ENCODE measurements at regions not wholly inside any gene's neighbourhood (a gene's known extent, or its start where the extent isn't known, plus 50 kb on each side); places are given as distances from the start of the nearest gene placed in this dataset.
A peak's percentile ranks its signal among the peaks of the same experiment; 100 is the strongest.
"Not testable (repeated sequence)": the region's sequence is repeated elsewhere in the genome, so short reads cannot be mapped to it uniquely, and the experiment has no call there.

DNA sequence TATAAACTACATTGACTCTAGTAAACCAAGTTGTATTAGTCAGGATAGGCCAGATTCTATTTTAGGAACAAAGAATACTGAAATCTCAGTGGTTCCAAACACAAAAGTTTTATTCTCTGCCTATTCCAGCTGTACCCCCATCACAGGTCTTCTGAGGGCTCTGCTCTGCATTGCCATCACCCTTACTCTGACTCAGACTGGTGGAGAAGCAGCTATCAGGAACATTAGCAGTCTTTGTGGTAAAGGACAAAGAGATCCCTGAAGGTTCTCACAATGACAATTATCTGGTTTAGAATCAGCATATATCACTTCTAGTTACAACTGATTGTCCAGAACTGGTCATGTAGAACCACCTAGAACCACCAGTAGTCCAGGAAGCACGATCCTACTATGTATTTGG, 251.1 kb downstream of the GLUD2 start:
- no peak for DNase-seq (ENCODE audit: low read depth)

GRCh38 chrX:121301356-121301755, 253.9 kb downstream of the GLUD2 start:
- DNase-seq (ENCODE audit: low read depth): no peak

GRCh38 chrX:121301822-121302221, 254.4 kb downstream of the GLUD2 start:
- no peak for DNase-seq (ENCODE audit: low read depth)

DNA sequence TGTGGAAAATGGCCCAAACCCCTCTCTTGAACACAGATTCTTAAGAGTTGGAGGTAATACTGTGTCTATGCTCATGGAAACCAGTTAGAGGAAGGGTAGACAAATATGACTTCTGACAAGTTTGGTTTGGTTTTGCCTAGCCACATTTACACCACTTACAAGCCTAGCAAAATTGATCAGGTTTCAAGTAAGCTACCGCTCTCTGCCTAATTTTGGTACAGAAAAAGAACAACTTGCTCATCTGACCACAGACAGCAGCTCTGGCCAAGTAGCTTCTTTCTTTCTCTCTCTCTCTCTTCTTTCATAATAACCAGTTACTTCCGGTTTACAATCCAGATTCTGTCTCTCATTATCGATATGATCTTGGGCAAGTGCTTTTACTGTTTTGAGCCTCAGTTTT, 260.0 kb downstream of the GLUD2 start:
- DNase-seq (ENCODE audit: low read depth): no peak

DNA sequence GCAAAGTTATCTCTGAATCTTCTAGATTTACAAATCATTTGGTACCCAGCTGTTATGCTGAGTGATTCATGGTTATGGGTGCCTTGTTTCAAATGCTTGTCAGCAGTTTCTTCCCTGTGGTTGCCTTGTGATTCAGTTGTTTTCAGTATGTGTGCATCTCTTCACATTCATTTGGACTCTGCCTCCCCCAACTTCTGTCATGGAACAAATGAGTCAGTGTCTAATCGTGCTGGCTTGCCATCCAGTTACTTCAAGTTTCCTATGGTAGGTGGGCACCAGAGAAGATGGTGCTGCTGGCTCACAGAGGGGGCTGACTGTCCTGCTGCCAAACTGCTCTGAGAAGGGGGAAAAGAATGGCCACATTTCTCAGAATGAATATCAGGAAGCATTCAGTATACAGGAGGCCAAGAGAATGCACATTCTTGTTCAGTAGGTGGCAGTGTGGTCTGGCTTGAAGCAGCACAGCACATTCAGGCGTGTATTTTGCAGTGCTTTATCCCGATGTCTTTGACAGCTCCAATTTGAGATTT, 260.9 kb downstream of the GLUD2 start:
- DNase-seq (ENCODE audit: low read depth): peak; percentile 14

GRCh38 chrX:121310820-121311219, 263.4 kb downstream of the GLUD2 start:
- DNase-seq (ENCODE audit: low read depth): no peak

DNA sequence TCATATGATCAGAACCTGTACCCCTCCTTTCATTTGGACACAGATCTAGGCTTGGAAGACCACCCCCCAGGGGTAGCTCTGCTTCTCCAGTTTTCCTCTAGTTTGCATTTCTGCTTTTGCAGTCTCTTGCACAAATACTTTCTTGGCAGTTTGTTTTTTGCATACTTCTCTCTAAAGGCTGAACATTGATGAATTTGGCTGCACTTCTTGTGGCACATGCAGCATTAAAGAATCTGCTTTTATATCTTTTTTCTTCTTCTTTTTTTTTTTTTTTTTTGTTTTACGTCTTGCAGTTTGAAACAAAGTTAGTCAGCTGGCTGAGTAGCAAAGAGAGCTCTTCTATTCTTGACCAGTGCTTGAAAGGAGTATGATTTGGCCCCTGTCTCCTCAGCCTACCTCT, 273.0 kb downstream of the GLUD2 start:
- no peak for DNase-seq (ENCODE audit: low read depth)

DNA sequence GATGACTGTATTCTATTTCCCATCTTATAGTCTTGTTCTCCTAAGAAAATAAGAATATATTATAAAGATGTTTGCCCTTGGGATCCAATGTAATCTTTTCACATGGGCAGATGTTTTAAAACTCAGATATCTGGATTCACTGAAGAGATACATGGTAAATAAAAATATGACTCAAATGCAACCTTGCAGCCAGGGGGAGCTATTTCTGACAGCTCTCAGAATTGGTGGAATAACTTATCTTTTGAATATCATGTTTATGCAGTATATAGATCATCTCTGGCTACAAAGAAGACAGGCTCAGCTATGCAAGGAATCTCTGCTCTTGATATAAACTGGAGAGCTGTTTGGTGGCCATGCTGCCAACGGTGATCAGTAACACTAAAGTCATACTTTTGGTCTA, 274.7 kb downstream of the GLUD2 start:
- no peak for DNase-seq (ENCODE audit: low read depth)

GRCh38 chrX:121323337-121323736, 275.9 kb downstream of the GLUD2 start:
- DNase-seq (ENCODE audit: low read depth): no peak

DNA sequence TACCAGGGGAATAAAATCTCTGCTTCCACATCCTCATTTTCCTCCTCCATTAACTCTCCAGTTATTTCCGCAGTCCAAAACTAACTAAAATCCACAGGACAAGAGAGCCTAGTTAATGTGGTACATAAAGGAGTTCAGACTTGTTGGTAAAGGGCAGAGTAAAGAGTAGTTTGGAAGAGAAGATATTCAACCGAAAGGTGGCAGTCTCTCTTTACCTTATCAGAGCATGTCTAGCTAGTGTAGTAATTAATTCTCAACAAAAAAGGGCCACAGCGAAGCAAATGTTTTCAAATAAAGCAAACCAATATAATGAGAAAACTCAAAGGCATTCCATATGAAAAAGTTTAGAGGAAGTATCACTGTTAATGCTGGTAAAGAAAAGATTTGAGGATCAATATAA, 286.5 kb downstream of the GLUD2 start:
- DNase-seq (ENCODE audit: low read depth): no peak

DNA sequence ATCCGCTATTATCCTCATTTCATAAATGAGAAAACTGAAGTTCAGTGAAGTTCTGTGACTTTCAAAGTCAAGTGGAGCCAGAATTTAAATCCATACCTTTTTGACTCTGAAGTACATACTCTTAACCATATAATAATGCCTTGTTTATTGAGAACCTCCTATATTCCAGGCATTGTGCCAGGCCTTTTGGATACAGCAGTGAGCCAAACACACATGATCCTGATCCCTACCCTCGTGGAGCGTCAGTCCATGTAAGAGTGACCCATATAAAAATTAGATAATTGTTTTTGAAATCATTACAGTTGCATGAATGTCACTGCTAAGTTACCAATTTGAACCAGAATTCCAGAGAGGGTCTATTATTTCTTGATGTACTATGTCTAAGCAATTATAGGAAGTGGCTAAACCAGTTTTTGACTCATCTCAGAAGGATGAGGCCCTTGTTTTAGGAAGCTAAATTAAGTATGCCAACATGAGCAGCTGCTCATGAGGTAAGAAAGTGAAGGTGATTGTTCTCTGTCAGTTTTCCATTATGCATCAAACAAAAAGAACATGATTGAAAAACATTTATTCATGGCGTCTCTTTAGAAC, 289.5 kb downstream of the GLUD2 start:
- no peak for DNase-seq (ENCODE audit: low read depth)

DNA sequence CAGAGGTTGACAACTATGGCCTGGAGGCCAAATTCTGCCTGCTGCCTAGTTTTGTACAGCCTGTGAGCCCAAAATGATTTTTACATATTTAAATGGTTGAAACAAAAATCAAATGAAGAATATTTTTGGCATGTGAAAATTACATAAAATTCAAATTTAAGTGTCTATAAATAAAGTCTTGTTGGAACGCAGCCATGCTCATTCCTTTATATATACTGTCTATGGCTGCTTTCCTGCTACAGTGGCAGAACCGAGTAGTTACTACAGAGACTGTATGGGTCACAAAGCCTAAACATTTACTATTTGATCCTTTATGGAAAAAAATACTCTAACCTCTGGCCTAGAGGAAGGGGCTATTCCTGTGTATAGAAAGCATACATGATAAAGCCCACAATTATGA, 290.4 kb downstream of the GLUD2 start:
- DNase-seq (ENCODE audit: low read depth): no peak

GRCh38 chrX:121349263-121349662, 301.9 kb downstream of the GLUD2 start:
- no peak for DNase-seq (ENCODE audit: low read depth)

GRCh38 chrX:121356139-121356849, 308.9 kb downstream of the GLUD2 start:
- DNase-seq (ENCODE audit: low read depth): no peak

GRCh38 chrX:121356850-121357171, 309.4 kb downstream of the GLUD2 start:
- no peak for DNase-seq (ENCODE audit: low read depth)

DNA sequence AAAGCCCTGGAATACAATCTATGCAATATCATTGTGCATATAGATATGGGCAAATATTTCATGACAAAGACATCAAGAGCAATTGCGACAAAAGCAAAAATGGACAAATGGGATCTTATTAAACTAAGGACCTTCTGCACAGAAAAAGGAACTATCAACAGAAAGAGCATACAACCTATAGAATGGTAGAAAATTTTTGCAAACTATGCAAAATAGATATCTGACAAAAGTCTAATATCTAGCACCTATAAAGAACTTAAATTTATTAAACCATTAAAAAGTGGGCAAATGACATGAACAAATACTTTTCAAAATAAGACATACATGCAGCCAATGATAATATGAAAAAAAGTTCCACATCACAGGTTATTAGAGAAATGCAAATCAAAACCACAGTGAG, 312.9 kb downstream of the GLUD2 start:
- no peak for DNase-seq (ENCODE audit: low read depth)

GRCh38 chrX:121365572-121366161, 318.3 kb downstream of the GLUD2 start:
- DNase-seq (ENCODE audit: low read depth): no peak

- DNase-seq (ENCODE audit: low read depth): no peak
These were observed 327.1 kb downstream of the GLUD2 start for GRCh38 chrX:121374471-121374870.

DNA sequence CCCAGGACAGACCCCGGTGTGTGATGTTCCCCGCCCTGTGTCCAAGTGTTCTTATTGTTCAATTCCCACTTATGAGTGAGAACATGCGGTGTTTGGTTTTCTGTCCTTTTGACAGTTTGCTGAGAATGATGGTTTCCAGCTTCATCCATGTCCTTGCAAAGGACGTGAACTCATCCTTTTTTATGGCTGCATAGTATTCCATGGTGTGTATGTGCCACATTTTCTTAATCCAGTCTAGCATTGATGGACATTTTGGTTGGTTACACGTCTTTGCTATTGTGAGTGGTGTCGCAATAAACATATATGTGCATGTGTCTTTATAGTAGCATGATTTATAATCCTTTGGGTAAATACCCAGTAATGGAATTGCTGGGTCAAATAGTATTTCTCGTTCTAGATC, 334.5 kb downstream of the GLUD2 start:
- DNase-seq (ENCODE audit: low read depth): not testable (repeated sequence)

DNA sequence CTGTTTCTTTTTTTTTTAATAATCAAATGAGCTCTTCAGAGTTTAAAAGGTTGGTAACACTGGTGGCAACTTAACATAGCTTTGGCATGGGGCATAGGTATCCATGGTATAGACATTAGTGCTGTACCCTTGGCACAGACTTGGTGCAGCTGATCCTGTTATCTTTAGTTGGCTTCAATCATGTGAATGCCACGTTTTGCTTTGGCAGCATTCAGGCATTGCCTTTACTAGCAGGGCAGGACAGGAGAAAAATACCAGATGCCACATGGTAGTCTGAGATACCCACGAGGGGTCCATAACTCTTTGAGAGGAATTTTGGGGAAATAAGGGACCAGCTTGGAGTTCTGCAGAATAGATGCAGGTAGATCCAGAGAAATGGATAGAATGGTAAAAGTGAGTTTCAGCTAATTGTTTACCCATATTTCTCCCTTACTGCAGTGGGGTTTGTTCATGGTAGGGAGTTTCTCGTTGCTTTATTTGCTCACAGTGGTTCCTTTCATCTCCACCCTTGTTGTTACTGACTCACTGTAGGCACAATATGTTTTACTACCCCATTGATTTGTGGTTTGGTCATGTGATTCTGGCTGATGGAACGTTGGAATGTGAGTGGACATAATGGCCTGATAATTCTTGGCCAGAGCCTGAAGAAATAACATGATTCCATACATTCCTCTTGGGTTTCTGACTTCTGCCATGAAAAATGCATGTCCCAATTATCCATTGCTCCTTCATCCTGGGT, 342.7 kb downstream of the GLUD2 start:
- no peak for DNase-seq (ENCODE audit: low read depth)

- DNase-seq (ENCODE audit: low read depth): no peak
These were observed 358.4 kb downstream of the GLUD2 start for GRCh38 chrX:121405826-121406225.

DNA sequence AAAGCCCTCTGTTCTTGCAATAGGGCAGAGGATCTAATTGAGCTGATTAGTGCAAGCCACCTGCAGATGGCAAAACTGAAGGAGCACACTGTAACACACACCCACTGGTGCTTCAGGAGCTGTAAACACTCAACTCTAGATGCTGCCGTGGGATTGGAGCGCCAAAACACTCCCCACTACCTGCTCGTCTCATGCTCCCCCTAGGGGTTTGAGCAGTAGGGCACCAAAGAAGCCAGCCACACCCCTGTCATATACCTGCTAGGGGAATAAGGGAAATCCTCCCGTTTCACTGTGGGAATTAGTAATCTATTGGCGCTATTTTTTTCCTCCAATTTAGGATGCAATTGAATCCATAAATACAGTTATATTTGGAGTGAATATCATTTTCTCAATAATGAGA, 360.2 kb downstream of the GLUD2 start:
- DNase-seq (ENCODE audit: low read depth): no peak

- not testable (repeated sequence) for DNase-seq (ENCODE audit: low read depth)
These were observed 384.1 kb downstream of the GLUD2 start for GRCh38 chrX:121431514-121431913.
